GM23248 (cell line): ENCODE measurements at regions not wholly inside any gene's neighbourhood (a gene's known extent, or its start where the extent isn't known, plus 50 kb on each side); places are given as distances from the start of the nearest gene placed in this dataset.

Experiments used
- EZH2 ChIP-seq: fragments of 200-600 bp; sonication (generic); IDR thresholded peaks from 2 replicates; pipeline ENCODE4 v1.6.1; 2018; ENCODE audit warnings: antibody characterized with exemption, mild to moderate bottlenecking; ENCODE audit not compliant: insufficient read depth, poor library complexity, severe bottlenecking
- EZH2phosphoT487 ChIP-seq: fragments of 200-600 bp; sonication (generic); IDR thresholded peaks from 2 replicates; pipeline ENCODE4 v1.6.1; 2018; ENCODE audit warnings: antibody characterized with exemption, moderate library complexity, mild to moderate bottlenecking, low read depth; ENCODE audit not compliant: insufficient read depth

- TF ChIP-seq EZH2phosphoT487 (no peak), EZH2 (no peak)
Measured at GRCh38 chr20:50396623-50397022, 113.6 kb upstream of the PTPN1 start.
